Neural cell (in vitro differentiated cells): ENCODE measurements at regions not wholly inside any gene's neighbourhood (a gene's known extent, or its start where the extent isn't known, plus 50 kb on each side); places are given as distances from the start of the nearest gene placed in this dataset.

Experiments used
- EP300 ChIP-seq: fragments of 450-650 bp; conservative IDR thresholded peaks from 2 replicates; pipeline ENCODE4 v1.6.1; 2014; ENCODE audit warnings: antibody characterized with exemption, mild to moderate bottlenecking, moderate library complexity; ENCODE audit not compliant: poor library complexity, severe bottlenecking
- EZH2 ChIP-seq: fragments of 200-600, 300-800 bp; shearing (Covaris generic), sonication (generic); IDR thresholded peaks from 2 replicates; pipeline ENCODE4 v1.6.1; 2014; ENCODE audit warnings: antibody characterized with exemption, low read length, borderline replicate concordance, mild to moderate bottlenecking; ENCODE audit not compliant: insufficient read depth, poor library complexity, severe bottlenecking
- MXI1 ChIP-seq: fragments of 450-650 bp; conservative IDR thresholded peaks from 2 replicates; pipeline ENCODE4 v1.6.1; 2014; ENCODE audit warnings: antibody characterized with exemption, mild to moderate bottlenecking; ENCODE audit not compliant: poor library complexity, severe bottlenecking
- POLR2AphosphoS5 ChIP-seq: IDR thresholded peaks from 2 replicates; pipeline ENCODE4 v1.6.1; 2012
- SMC3 ChIP-seq: fragments of 450-650 bp; conservative IDR thresholded peaks from 2 replicates; pipeline ENCODE4 v1.6.1; 2014; ENCODE audit warnings: antibody characterized with exemption, mild to moderate bottlenecking, moderate library complexity; ENCODE audit not compliant: poor library complexity
- TAF1 ChIP-seq: IDR thresholded peaks from 2 replicates; pipeline ENCODE4 v1.6.1; 2012; ENCODE audit warnings: low read depth
- TF ChIP-seq, protein P1 (sequence below): fragments of 450-650 bp; IDR thresholded peaks from 2 replicates; pipeline ENCODE4 v1.5.1; 2014; ENCODE audit warnings: antibody characterized with exemption, mild to moderate bottlenecking, moderate library complexity; ENCODE audit not compliant: poor library complexity, severe bottlenecking

DNA sequence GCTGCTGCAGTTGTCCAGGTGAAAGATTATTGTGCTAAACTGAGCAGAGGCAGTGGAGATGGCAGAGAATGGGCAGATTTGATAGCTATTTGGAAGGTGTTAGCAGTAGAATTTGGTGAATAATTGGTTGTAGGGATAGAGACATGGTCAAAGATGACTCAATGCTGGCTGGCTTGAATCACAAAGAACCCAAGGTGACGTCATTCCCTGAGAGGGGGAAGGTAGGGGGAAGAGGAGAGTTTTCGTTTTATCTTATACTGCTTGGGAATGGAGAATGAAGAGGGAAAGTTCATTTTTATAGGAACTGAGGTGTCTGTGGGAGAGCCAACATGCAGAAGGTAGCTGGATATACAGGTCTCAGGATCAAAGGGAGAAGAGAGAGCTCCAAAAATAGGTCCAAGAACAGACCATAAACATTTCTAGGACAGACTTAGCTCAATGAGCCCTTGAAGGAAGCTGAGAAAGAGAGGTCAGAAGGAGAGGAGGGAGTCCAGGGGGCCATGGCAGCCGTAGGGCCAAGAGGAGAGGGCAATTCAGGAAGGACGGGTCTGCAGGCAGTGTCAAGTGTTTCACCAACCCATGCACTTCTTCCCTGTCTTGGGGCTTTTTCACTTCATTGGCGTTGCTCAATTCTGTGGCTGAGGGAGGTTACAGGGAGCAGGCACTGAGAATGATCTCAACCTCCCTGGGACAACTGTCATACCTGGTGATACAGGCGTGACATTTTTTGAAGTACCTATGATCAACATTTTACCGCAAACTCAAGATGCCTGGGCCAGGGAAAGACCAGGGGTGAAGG is 281.3 kb downstream of the TDRD15 start:
- no peak for TF ChIP-seq EZH2
- TF ChIP-seq EP300: no peak
- TF ChIP-seq, protein P1, sequence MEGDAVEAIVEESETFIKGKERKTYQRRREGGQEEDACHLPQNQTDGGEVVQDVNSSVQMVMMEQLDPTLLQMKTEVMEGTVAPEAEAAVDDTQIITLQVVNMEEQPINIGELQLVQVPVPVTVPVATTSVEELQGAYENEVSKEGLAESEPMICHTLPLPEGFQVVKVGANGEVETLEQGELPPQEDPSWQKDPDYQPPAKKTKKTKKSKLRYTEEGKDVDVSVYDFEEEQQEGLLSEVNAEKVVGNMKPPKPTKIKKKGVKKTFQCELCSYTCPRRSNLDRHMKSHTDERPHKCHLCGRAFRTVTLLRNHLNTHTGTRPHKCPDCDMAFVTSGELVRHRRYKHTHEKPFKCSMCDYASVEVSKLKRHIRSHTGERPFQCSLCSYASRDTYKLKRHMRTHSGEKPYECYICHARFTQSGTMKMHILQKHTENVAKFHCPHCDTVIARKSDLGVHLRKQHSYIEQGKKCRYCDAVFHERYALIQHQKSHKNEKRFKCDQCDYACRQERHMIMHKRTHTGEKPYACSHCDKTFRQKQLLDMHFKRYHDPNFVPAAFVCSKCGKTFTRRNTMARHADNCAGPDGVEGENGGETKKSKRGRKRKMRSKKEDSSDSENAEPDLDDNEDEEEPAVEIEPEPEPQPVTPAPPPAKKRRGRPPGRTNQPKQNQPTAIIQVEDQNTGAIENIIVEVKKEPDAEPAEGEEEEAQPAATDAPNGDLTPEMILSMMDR: no peak
- TF ChIP-seq POLR2AphosphoS5: no peak
- no peak for TF ChIP-seq SMC3
- TF ChIP-seq TAF1: no peak
- TF ChIP-seq MXI1: no peak
